Testis (tissue), 2 donors: ENCODE measurements at regions not wholly inside any gene's neighbourhood (a gene's known extent, or its start where the extent isn't known, plus 50 kb on each side); places are given as distances from the start of the nearest gene placed in this dataset.
A peak's percentile ranks its signal among the peaks of the same experiment; 100 is the strongest.

Experiments used
- DNase-seq: peaks from one replicate; pipeline ENCODE4 v3.0.0-alpha.2; 2019
- H3K27ac ChIP-seq, 2 donors: fragments of 200-600 bp; sonication (generic); one replicate each; pipeline ENCODE4 v1.5.1; 2019
- H3K27me3 ChIP-seq: fragments of 200-600 bp; sonication (generic); one replicate; pipeline ENCODE4 v1.5.1; 2019
- H3K36me3 ChIP-seq: fragments of 200-600 bp; sonication (generic); one replicate; pipeline ENCODE4 v1.5.1; 2017; ENCODE audit warnings: low read depth; ENCODE audit errors: missing control alignments
- H3K4me1 ChIP-seq: fragments of 200-600 bp; sonication (generic); one replicate; pipeline ENCODE4 v1.5.1; 2019
- H3K4me3 ChIP-seq, 2 donors: fragments of 200-600 bp; sonication (generic); one replicate each; pipeline ENCODE4 v1.5.1; 2017 to 2019
- H3K9me3 ChIP-seq: fragments of 200-600 bp; sonication (generic); one replicate; pipeline ENCODE4 v1.5.1; 2017
- POLR2A ChIP-seq: fragments of 450-650 bp; IDR thresholded peaks from one replicate; pipeline ENCODE4 v1.6.1; 2017; ENCODE audit warnings: antibody characterized with exemption, mild to moderate bottlenecking, moderate library complexity
- WGBS, 2 donors: methylation state at CpG; one replicate each; pipeline ENCODE4 v1.1.5; 2018; 5-methylcytosine and 5-hydroxymethylcytosine counted together
- intact Hi-C: fragments of 100-400 bp; cut with DNase I; formaldehyde crosslinking; loops from one replicate; pipeline ENCODE4 v1.15.1; 2023; ENCODE audit warnings: low total_unique reads
- TF ChIP-seq, protein P1 (sequence below), 3 experiments: fragments of 450-650 bp in 2 of 3; fragments of 200-600 bp in 1 of 3; sonication (generic) in 1 of 3; IDR thresholded peaks; one replicate each; pipeline ENCODE4 v1.5.1; 2016 to 2019; ENCODE audit warnings: antibody characterized with exemption in 3 of 3, mild to moderate bottlenecking in 2 of 3, moderate library complexity in 1 of 3

DNA sequence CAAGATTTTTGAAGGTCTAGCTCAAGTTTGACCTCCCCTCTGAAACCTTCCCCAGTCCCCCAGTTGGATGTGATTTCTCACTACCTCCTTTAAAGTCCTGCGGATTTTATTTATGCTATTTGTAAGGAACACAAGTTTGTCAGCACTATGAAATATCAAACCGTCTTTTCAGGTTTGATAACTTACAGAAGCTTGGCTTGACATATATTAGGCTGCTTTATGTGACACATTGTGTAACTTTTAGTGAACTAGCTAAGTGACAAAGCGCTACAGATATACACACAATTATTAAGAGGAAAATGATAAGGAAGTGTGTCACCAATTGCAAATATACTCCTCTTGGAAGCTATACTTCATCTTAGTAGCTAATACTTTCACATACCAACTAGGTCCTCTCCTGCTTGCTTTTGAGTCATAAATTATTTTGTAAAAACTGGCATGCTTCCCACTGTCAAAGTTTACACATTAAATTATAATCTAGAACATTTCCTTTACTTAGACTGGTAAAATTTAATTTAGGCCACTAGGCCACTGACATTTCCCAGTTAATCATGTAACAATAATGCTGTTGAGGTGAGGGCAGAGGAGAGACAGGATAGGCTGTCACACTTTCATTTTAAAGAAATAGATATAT lies 149.5 kb downstream of the TMTC3 start:
- 81 to 84% methylated on average over 3 of the region's 3 CpGs for WGBS, 2 donors
- no peak overlapping the region for H3K4me3 ChIP-seq

DNA sequence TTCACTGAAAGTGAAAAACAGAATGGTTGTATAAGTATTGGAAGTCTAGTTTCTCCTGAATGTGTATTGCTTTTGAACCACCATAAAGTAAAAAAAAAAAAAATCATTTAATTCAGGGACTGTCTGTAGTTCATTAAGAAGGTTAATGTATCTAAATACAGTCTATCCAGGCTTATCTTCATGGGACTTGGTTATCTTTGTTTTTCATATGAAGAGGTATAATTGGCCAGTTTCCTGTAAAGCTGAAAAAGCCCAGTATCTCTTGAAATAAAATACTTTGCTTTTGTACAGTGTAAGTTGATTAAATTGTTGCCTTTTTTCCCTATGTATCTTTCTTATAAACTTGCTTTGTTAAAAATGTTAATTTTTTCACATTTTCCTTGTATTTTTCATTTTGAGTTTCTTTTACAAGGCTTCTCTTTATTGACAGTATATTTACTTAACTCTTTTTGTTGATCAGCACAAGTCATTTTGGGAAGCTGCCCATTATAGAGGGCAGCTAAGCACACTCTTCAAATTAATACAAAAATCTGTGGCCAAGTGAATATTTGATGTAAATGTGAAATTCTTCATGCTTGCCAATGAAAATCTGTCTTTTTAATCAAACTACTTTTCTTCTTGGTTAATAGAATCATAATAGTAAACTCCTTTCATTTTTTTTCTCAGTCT lies 156.0 kb downstream of the TMTC3 start:
- Histone ChIP-seq H3K27ac (peak overlapping the region; percentile 36 to 48), H3K9me3 (no peaks in the 10 kb centered on the region), H3K4me1 (no peaks in the 10 kb centered on the region), H3K4me3 (no peak overlapping the region), H3K36me3 (no peaks in the 10 kb centered on the region), H3K27me3 (no peaks in the 10 kb centered on the region)
- intact Hi-C loops: no loop called here
- no peak for DNase-seq
- no peak for TF ChIP-seq POLR2A
- TF ChIP-seq, protein P1, sequence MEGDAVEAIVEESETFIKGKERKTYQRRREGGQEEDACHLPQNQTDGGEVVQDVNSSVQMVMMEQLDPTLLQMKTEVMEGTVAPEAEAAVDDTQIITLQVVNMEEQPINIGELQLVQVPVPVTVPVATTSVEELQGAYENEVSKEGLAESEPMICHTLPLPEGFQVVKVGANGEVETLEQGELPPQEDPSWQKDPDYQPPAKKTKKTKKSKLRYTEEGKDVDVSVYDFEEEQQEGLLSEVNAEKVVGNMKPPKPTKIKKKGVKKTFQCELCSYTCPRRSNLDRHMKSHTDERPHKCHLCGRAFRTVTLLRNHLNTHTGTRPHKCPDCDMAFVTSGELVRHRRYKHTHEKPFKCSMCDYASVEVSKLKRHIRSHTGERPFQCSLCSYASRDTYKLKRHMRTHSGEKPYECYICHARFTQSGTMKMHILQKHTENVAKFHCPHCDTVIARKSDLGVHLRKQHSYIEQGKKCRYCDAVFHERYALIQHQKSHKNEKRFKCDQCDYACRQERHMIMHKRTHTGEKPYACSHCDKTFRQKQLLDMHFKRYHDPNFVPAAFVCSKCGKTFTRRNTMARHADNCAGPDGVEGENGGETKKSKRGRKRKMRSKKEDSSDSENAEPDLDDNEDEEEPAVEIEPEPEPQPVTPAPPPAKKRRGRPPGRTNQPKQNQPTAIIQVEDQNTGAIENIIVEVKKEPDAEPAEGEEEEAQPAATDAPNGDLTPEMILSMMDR (IDR thresholded peaks at IDR 0.05): no peak

More for the DNA sequence above, 149.5 kb downstream of the TMTC3 start:
- no peaks in the 10 kb centered on the region for H3K36me3 ChIP-seq
- no peaks in the 10 kb centered on the region for H3K4me1 ChIP-seq
- no peak for TF ChIP-seq POLR2A
- TF ChIP-seq, protein P1 (IDR thresholded peaks at IDR 0.05): no peak
- H3K27ac ChIP-seq: no peak overlapping the region
- intact Hi-C loops: no loop called here
- no peak for DNase-seq
- H3K27me3 ChIP-seq: no peaks in the 10 kb centered on the region
- no peaks in the 10 kb centered on the region for H3K9me3 ChIP-seq

DNA sequence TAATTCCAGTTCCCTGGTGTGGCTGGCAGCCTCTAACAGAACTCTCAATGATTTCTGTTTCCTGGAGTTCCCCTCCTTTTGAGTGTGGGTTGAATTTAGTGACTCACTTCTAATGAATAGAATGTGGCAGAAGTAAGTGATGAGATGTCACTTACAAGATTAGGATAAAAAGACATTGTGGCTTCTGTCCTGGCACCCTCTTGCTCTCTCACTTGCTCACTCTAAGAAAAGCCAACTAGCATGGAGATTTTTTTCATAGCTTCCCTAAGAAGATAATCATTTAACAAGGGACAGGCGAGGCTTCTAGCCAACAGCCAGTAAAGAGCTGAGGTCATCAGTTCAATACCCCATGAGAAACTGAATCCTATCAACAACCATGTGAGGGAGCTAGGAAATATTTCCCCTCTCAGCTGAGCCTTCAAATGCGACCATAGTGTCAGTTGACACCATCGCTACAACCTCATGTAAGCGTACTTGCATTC lies 156.7 kb downstream of the TMTC3 start:
- DNase-seq: no peak
- WGBS, 2 donors: 82 to 95% methylated on average over 4 of the region's 4 CpGs
- intact Hi-C loops: no loop called here
- Histone ChIP-seq H3K27ac (peak overlapping the region; percentile 36 to 48), H3K36me3 (no peaks in the 10 kb centered on the region), H3K27me3 (no peaks in the 10 kb centered on the region), H3K9me3 (no peaks in the 10 kb centered on the region), H3K4me1 (no peaks in the 10 kb centered on the region), H3K4me3 (no peak overlapping the region)
- TF ChIP-seq POLR2A: no peak
- TF ChIP-seq, protein P1 (IDR thresholded peaks at IDR 0.05): no peak

DNA sequence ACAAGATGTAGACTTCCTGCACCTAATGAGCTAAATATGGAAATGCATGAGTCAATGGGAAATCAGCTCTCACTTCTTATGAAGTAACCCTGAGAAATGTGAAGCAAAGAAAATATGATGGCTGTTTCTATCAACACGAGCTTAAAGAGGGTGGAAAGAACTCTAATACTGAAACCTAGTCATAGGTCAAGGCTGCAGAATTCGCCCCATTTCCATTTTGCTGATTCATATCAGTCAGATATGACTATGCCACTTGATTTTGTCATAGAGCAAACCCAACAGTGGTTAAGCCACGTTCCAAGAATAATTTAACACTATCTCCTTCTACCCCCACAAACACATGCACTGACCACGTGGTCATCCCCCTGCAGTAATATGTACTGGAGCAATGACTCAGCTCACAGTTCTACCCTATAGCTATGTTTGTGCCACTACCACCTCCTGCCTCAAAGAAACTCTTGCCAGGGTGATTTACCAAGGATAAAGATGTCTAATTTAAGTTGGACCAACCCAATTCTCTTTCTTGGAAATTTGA lies 157.5 kb downstream of the TMTC3 start:
- H3K27me3 ChIP-seq: no peaks in the 10 kb centered on the region
- DNase-seq: no peak
- H3K27ac ChIP-seq: no peak overlapping the region
- intact Hi-C loops: no loop called here
- no peaks in the 10 kb centered on the region for H3K36me3 ChIP-seq
- TF ChIP-seq POLR2A: no peak
- TF ChIP-seq, protein P1 (IDR thresholded peaks at IDR 0.05): no peak
- H3K4me1 ChIP-seq: no peaks in the 10 kb centered on the region
- WGBS, 2 donors: 57 to 69% methylated on average over 4 of the region's 4 CpGs
- H3K9me3 ChIP-seq: no peaks in the 10 kb centered on the region
- no peak overlapping the region for H3K4me3 ChIP-seq
